ENCODE measurements at regions not wholly inside any gene's neighbourhood (a gene's known extent, or its start where the extent isn't known, plus 50 kb on each side); places are given as distances from the start of the nearest gene placed in this dataset.
A peak's percentile ranks its signal among the peaks of the same experiment; 100 is the strongest.
"Not testable (repeated sequence)": the region's sequence is repeated elsewhere in the genome, so short reads cannot be mapped to it uniquely, and the experiment has no call there.

- not testable (repeated sequence) for DNase-seq (ENCODE audit: low spot score)
These were observed 1063.2 kb downstream of the DNAJB9 start for GRCh38 chr7:109632890-109633289.

- DNase-seq (ENCODE audit: low spot score) = no peak
These were observed 1065.7 kb downstream of the DNAJB9 start for GRCh38 chr7:109635374-109635773.

- DNase-seq (ENCODE audit: low spot score) = no peak
These were observed 1067.8 kb downstream of the DNAJB9 start for GRCh38 chr7:109637428-109637990.

- no peak for DNase-seq (ENCODE audit: low spot score)
These were observed 1068.6 kb downstream of the DNAJB9 start for GRCh38 chr7:109638321-109638720.

- DNase-seq (ENCODE audit: low spot score) = no peak
These were observed 1069.9 kb downstream of the DNAJB9 start for GRCh38 chr7:109639561-109639960.

GRCh38 chr7:109641445-109641844, 1071.8 kb downstream of the DNAJB9 start:
- peak; percentile 29 for DNase-seq (ENCODE audit: low spot score)

- DNase-seq (ENCODE audit: low spot score) = no peak
These were observed 1076.5 kb downstream of the DNAJB9 start for GRCh38 chr7:109646124-109646523.

GRCh38 chr7:109646594-109646993, 1076.9 kb downstream of the DNAJB9 start:
- DNase-seq (ENCODE audit: low spot score) = not testable (repeated sequence)

- not testable (repeated sequence) for DNase-seq (ENCODE audit: low spot score)
These were observed 1077.6 kb downstream of the DNAJB9 start for GRCh38 chr7:109647263-109647662.

GRCh38 chr7:109659261-109659660, 1089.6 kb downstream of the DNAJB9 start:
- no peak for DNase-seq (ENCODE audit: low spot score)

GRCh38 chr7:109660401-109660800, 1090.7 kb downstream of the DNAJB9 start:
- DNase-seq (ENCODE audit: low spot score) = no peak

- no peak for DNase-seq (ENCODE audit: low spot score)
These were observed 1094.1 kb downstream of the DNAJB9 start for GRCh38 chr7:109663806-109664205.

- DNase-seq (ENCODE audit: low spot score) = not testable (repeated sequence)
These were observed 1117.6 kb downstream of the DNAJB9 start for GRCh38 chr7:109687269-109687668.

GRCh38 chr7:109692613-109693012, 1122.9 kb downstream of the DNAJB9 start:
- DNase-seq (ENCODE audit: low spot score) = not testable (repeated sequence)

GRCh38 chr7:109694149-109695071, 1124.7 kb downstream of the DNAJB9 start:
- no peak for DNase-seq (ENCODE audit: low spot score)

GRCh38 chr7:109695419-109695818, 1125.7 kb downstream of the DNAJB9 start:
- no peak for DNase-seq (ENCODE audit: low spot score)

GRCh38 chr7:109696723-109697122, 1127.0 kb downstream of the DNAJB9 start:
- DNase-seq (ENCODE audit: low spot score) = peak; percentile 18

- peak; percentile 13 for DNase-seq (ENCODE audit: low spot score)
These were observed 1130.0 kb downstream of the DNAJB9 start for GRCh38 chr7:109699661-109700060.

- DNase-seq (ENCODE audit: low spot score) = no peak
These were observed 1143.7 kb downstream of the DNAJB9 start for GRCh38 chr7:109713366-109713765.

GRCh38 chr7:109719359-109719758, 1149.7 kb downstream of the DNAJB9 start:
- not testable (repeated sequence) for DNase-seq (ENCODE audit: low spot score)

- DNase-seq (ENCODE audit: low spot score) = no peak
These were observed 1164.9 kb downstream of the DNAJB9 start for GRCh38 chr7:109734601-109735000.

GRCh38 chr7:109735881-109736280, 1166.2 kb downstream of the DNAJB9 start:
- DNase-seq (ENCODE audit: low spot score) = no peak

Data from H4 (cell line).